CD14-positive monocyte (primary cell): ENCODE measurements at regions not wholly inside any gene's neighbourhood (a gene's known extent, or its start where the extent isn't known, plus 50 kb on each side); places are given as distances from the start of the nearest gene placed in this dataset.

Experiments used
- DNase-seq, 3 donors: peaks; one replicate each; pipeline ENCODE4 v3.0.0-alpha.2; 2011 to 2022
- H2AFZ ChIP-seq: 2 replicates; pipeline ENCODE4 v1.6.0; 2012; ENCODE audit warnings: mild to moderate bottlenecking, low read depth, low read length, inconsistent platforms; ENCODE audit not compliant: insufficient read depth, poor library complexity, severe bottlenecking
- H3K27ac ChIP-seq, 2 donors: 1 replicate in 1 of 2; 2 replicates in 1 of 2; pipeline ENCODE4 v1.5.1; 2012 to 2013; ENCODE audit warnings: low read length in 2 of 2, control low read depth in 1 of 2, inconsistent platforms in 1 of 2, low read depth in 1 of 2, mild to moderate bottlenecking in 1 of 2
- H3K27me3 ChIP-seq, 2 donors: one replicate each; pipeline versions ENCODE4 v1.6.0 to v1.6.1; 2011 to 2013; ENCODE audit warnings: low read length in 2 of 2; ENCODE audit not compliant: control insufficient read depth in 2 of 2, insufficient read depth in 2 of 2
- H3K36me3 ChIP-seq, 2 donors: replicated peaks in 1 of 2; 1 replicate in 1 of 2; 2 replicates in 1 of 2; pipeline versions ENCODE4 v1.5.1 to v1.6.1; 2012 to 2013; ENCODE audit warnings: low read length in 2 of 2, control low read depth in 1 of 2, inconsistent platforms in 1 of 2, mild to moderate bottlenecking in 1 of 2; ENCODE audit not compliant: insufficient read depth in 2 of 2, control insufficient read depth in 1 of 2
- H3K4me1 ChIP-seq, 2 donors: 1 replicate in 1 of 2; 2 replicates in 1 of 2; pipeline versions ENCODE4 v1.5.1 to v1.6.1; 2012 to 2013; ENCODE audit warnings: low read length in 2 of 2, control low read depth in 1 of 2, inconsistent platforms in 1 of 2, mild to moderate bottlenecking in 1 of 2, moderate library complexity in 1 of 2; ENCODE audit not compliant: insufficient read depth in 2 of 2, control insufficient read depth in 1 of 2
- H3K4me2 ChIP-seq: replicated peaks from 2 replicates; pipeline ENCODE3; 2012; ENCODE audit warnings: low read length, moderate library complexity, mild to moderate bottlenecking; ENCODE audit not compliant: poor library complexity, severe bottlenecking; ENCODE audit errors: extremely low read depth
- H3K4me3 ChIP-seq, 3 experiments: fragments of 200-600 bp in 1 of 3; sonication (generic) in 1 of 3; replicated peaks in 1 of 3; 1 replicate in 2 of 3; 2 replicates in 1 of 3; pipeline ENCODE4 v1.5.1; 2011 to 2013; ENCODE audit warnings: low read length in 3 of 3, mild to moderate bottlenecking in 3 of 3, control low read depth in 2 of 3, low read depth in 2 of 3, inconsistent platforms in 1 of 3, moderate library complexity in 1 of 3
- H3K79me2 ChIP-seq: 2 replicates; pipeline ENCODE4 v1.6.0; 2012; ENCODE audit warnings: mild to moderate bottlenecking, control low read depth, inconsistent platforms, low read length, moderate library complexity; ENCODE audit not compliant: insufficient read depth
- H3K9ac ChIP-seq: 2 replicates; pipeline ENCODE4 v1.6.0; 2017; ENCODE audit warnings: low read length, mild to moderate bottlenecking; ENCODE audit not compliant: insufficient read depth, poor library complexity, severe bottlenecking
- H3K9me3 ChIP-seq, 2 donors: replicated peaks in 1 of 2; 1 replicate in 1 of 2; 2 replicates in 1 of 2; pipeline versions ENCODE4 v1.5.1 to v1.6.1; 2012 to 2013; ENCODE audit warnings: low read length in 2 of 2, control low read depth in 1 of 2; ENCODE audit not compliant: control insufficient read depth in 1 of 2, insufficient read depth in 1 of 2
- H4K20me1 ChIP-seq: 2 replicates; pipeline ENCODE4 v1.6.0; 2012; ENCODE audit warnings: mild to moderate bottlenecking, low read length, control low read depth, moderate library complexity; ENCODE audit not compliant: insufficient read depth
- H3K27ac Mint-ChIP-seq, 7 donors: one replicate each; pipeline ENCODE4 v1.8.0; 2020; ENCODE audit warnings: mild to moderate bottlenecking in 7 of 7, mixed read lengths in 7 of 7, moderate library complexity in 6 of 7, inconsistent platforms in 2 of 7
- H3K27me3 Mint-ChIP-seq, 3 donors: one replicate each; pipeline ENCODE4 v1.8.0; 2021 to 2022; ENCODE audit warnings: low read depth in 3 of 3, mild to moderate bottlenecking in 3 of 3, mixed read lengths in 3 of 3, moderate library complexity in 3 of 3, inconsistent platforms in 1 of 3
- H3K36me3 Mint-ChIP-seq, 2 donors: one replicate each; pipeline ENCODE4 v1.8.0; 2020; ENCODE audit warnings: mixed read lengths in 2 of 2, inconsistent platforms in 1 of 2, mild to moderate bottlenecking in 1 of 2
- H3K4me1 Mint-ChIP-seq: one replicate; pipeline ENCODE4 v1.8.0; 2020; ENCODE audit warnings: mild to moderate bottlenecking, mixed read lengths
- H3K4me3 Mint-ChIP-seq, 2 donors: one replicate each; pipeline ENCODE4 v1.8.0; 2020; ENCODE audit warnings: mild to moderate bottlenecking in 2 of 2, mixed read lengths in 2 of 2, moderate library complexity in 1 of 2
- H3K9me3 Mint-ChIP-seq, 7 donors: one replicate each; pipeline ENCODE4 v1.8.0; 2020 to 2022; ENCODE audit warnings: mixed read lengths in 7 of 7, mild to moderate bottlenecking in 6 of 7, moderate library complexity in 6 of 7, inconsistent platforms in 2 of 7
- WGBS: methylation state at CpG from one replicate; pipeline ENCODE4 v1.1.5; 2013; ENCODE audit warnings: missing lambda C conversion rate; ENCODE audit not compliant: insufficient coverage; 5-methylcytosine and 5-hydroxymethylcytosine counted together
- intact Hi-C, 2 donors: fragments of 100-400 bp; cut with micrococcal nuclease; formaldehyde crosslinking; loops; one replicate each; pipeline versions ENCODE4 v1.15.0 to v1.15.1; 2023
- TF ChIP-seq, protein P1 (sequence below): fragments of 200-600 bp; IDR thresholded peaks from one replicate; pipeline ENCODE4 v1.8.0; 2022; ENCODE audit warnings: antibody characterized with exemption, mild to moderate bottlenecking

DNA sequence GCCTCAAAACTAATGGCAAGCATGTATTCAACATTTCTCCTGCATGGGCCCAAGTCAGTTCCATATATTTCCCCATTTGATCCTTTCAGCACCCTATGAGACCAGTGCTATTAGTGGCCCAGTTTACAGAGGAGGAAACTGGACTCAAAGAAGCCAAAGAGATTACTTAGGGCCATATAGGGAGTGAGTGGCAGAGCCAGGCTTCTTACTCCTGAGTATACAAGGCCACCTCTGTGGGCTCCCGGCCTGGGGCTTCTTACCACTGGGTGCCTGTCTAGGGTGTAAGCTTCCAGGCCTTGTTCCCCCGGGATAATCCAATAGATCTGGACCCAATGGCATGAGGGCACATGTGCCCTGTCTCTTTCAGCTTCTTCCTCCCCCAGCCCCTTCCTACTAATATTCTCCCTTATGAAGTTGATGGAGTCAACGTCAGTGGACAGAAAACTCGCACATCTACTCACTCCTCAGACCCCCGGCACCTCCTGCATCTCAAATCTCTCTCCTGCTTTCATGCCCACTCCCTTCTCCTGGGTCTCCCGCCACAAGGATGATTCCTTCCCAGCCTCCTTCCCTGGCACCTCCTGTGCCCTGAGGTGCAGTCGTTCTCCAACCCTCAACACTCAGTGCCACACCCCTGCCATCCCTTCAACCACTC is 222.6 kb downstream of the ANAPC1 start:
- Histone ChIP-seq H4K20me1 (no peaks in the 10 kb centered on the region), H3K27me3 (no peaks in the 10 kb centered on the region), H3K27ac (peak overlapping the region in 1 of 2 donors; percentile 91), H3K9ac (no peak overlapping the region), H3K9me3 (no peaks in the 10 kb centered on the region), H3K79me2 (no peaks in the 10 kb centered on the region), H3K4me2 (no peak overlapping the region), H3K4me1 (peaks cover 58 to 73% of the 10 kb centered on the region in 2 donors), H3K36me3 (no peaks in the 10 kb centered on the region), H2AFZ (no peak overlapping the region), H3K4me3 (no peak overlapping the region)
- peak overlapping the region; percentile 47 to 88 (median 78) for H3K27ac Mint-ChIP-seq
- TF ChIP-seq, protein P1, sequence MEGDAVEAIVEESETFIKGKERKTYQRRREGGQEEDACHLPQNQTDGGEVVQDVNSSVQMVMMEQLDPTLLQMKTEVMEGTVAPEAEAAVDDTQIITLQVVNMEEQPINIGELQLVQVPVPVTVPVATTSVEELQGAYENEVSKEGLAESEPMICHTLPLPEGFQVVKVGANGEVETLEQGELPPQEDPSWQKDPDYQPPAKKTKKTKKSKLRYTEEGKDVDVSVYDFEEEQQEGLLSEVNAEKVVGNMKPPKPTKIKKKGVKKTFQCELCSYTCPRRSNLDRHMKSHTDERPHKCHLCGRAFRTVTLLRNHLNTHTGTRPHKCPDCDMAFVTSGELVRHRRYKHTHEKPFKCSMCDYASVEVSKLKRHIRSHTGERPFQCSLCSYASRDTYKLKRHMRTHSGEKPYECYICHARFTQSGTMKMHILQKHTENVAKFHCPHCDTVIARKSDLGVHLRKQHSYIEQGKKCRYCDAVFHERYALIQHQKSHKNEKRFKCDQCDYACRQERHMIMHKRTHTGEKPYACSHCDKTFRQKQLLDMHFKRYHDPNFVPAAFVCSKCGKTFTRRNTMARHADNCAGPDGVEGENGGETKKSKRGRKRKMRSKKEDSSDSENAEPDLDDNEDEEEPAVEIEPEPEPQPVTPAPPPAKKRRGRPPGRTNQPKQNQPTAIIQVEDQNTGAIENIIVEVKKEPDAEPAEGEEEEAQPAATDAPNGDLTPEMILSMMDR: no peak
- peaks cover 4 to 11% of the 10 kb centered on the region in 2 donors for H3K36me3 Mint-ChIP-seq
- peaks cover 0 to 5% (median 2%) of the 10 kb centered on the region in 3 donors for H3K27me3 Mint-ChIP-seq
- peaks cover 0 to 3% (median 0%) of the 10 kb centered on the region in 7 donors for H3K9me3 Mint-ChIP-seq
- intact Hi-C loops: loop anchor here in 1 of 2 donors (5.0 kb wide), 2 partner anchors 36 to 44 kb away; no protein-coding TSS in a partner anchor
- WGBS: 98% methylated on average over 5 of the region's 7 CpGs
- no peak for DNase-seq
- no peak overlapping the region for H3K4me3 Mint-ChIP-seq
- peaks cover 58% of the 10 kb centered on the region for H3K4me1 Mint-ChIP-seq

DNA sequence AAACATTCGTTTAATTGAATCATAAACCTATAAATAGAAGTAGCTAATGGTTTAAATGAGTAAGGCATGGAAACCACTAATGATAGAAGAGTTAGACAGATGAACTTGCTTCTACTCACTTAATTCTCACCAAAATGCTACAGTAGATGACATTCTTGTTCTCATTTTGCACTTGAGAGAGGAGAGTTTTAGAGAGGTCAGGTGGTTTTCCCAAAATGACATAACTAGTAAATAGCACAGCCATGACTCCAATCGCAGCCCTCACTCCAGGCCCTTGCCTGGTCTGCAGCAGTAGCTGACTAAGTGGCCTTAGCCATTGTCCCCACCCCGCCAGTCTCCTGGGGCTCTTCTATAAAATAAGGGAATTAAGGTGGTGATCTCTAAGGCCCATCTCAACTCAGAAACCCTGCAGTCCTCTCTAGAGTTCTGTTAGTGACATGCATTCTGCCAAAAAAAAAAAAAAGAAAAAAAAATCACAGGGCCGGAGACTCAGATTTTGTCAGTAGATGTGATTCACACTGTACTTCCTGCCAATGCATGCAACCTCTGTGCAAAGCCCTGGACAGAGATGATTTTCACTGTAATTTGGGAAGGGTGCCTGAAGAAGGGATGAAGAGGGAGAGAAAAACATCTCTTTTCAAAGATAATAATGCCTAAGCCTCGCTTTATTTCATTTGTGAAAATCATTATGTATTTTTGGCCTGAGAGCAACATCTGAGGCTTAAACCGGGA is 221.8 kb downstream of the ANAPC1 start:
- TF ChIP-seq, protein P1: no peak
- Mint-ChIP-seq H3K27me3 (peaks cover 0 to 5% (median 2%) of the 10 kb centered on the region in 3 donors), H3K4me3 (no peak overlapping the region), H3K4me1 (peaks cover 52% of the 10 kb centered on the region), H3K27ac (peak overlapping the region; percentile 65 to 91 (median 78)), H3K36me3 (peaks cover 4 to 11% of the 10 kb centered on the region in 2 donors), H3K9me3 (peaks cover 0 to 3% (median 0%) of the 10 kb centered on the region in 7 donors)
- H3K9me3 ChIP-seq: no peaks in the 10 kb centered on the region
- no peak overlapping the region for H3K4me2 ChIP-seq
- peak overlapping the region; percentile 6 for H2AFZ ChIP-seq
- H3K79me2 ChIP-seq: no peaks in the 10 kb centered on the region
- peak; percentile 43 to 63 (median 58) for DNase-seq
- no peaks in the 10 kb centered on the region for H3K27me3 ChIP-seq
- peaks cover 58 to 74% of the 10 kb centered on the region in 2 donors for H3K4me1 ChIP-seq
- no peaks in the 10 kb centered on the region for H4K20me1 ChIP-seq
- no peak overlapping the region for H3K4me3 ChIP-seq
- H3K36me3 ChIP-seq: no peaks in the 10 kb centered on the region
- H3K9ac ChIP-seq: no peak overlapping the region
- peak overlapping the region; percentile 36 to 91 for H3K27ac ChIP-seq
- WGBS: 67% methylated on average over 1 of the region's 6 CpGs
- intact Hi-C loops: loop anchor here in 1 of 2 donors (5.0 kb wide), 2 partner anchors 35 to 45 kb away; no protein-coding TSS in a partner anchor
